ENCODE measurements at regions not wholly inside any gene's neighbourhood (a gene's known extent, or its start where the extent isn't known, plus 50 kb on each side); places are given as distances from the start of the nearest gene placed in this dataset.

GRCh38 chr3:16658004-16658924 is 53.0 kb upstream of the DAZL start:
- in situ Hi-C loops (cut with MboI; ENCODE audit: low pct_ligation_motif_present in 1 of 4, low pct_unique_long_range_greater_than_20kb in 1 of 4, low sequenced_read_pairs in 3 of 4), result no loop called here
- 53 to 92% methylated on average over 2 to 8 of the region's 8 CpGs for WGBS, 2 donors (ENCODE audit: low coverage in 1 of 2)

GRCh38 chr3:16658925-16659793 is 53.9 kb upstream of the DAZL start:
- Histone ChIP-seq H3K36me3 (no peaks in the 10 kb centered on the region), H3K27ac (no peak overlapping the region), H3K4me3 (no peak overlapping the region), H3K27me3 (no peaks in the 10 kb centered on the region), H3K9me3 (no peaks in the 10 kb centered on the region), H3K4me1 (no peaks in the 10 kb centered on the region)
- TF ChIP-seq CTCF (IDR thresholded peaks at IDR 0.05) (no peak), EP300 (IDR thresholded peaks at IDR 0.05; ENCODE audit: low read depth) (no peak), POLR2AphosphoS5 (IDR thresholded peaks at IDR 0.05) (no peak), POLR2A (IDR thresholded peaks at IDR 0.05) (no peak)
- in situ Hi-C loops (cut with MboI; ENCODE audit: low pct_ligation_motif_present in 1 of 4, low pct_unique_long_range_greater_than_20kb in 1 of 4, low sequenced_read_pairs in 3 of 4) (no loop called here), intact Hi-C loops (cut with DNase I; ENCODE audit: low total_unique reads) (no loop called here)
- WGBS, 2 donors (ENCODE audit: low coverage in 1 of 2), result 86 to 87% methylated on average over 3 of the region's 3 CpGs
- DNase-seq, result no peak

More at GRCh38 chr3:16658004-16658924, 53.0 kb upstream of the DAZL start:
- Histone ChIP-seq H3K27me3 (no peaks in the 10 kb centered on the region), H3K4me3 (no peak overlapping the region), H3K9me3 (no peaks in the 10 kb centered on the region), H3K36me3 (no peaks in the 10 kb centered on the region), H3K27ac (no peak overlapping the region), H3K4me1 (no peaks in the 10 kb centered on the region)
- intact Hi-C loops (cut with DNase I; ENCODE audit: low total_unique reads), result no loop called here
- TF ChIP-seq CTCF (IDR thresholded peaks at IDR 0.05) (no peak), EP300 (IDR thresholded peaks at IDR 0.05; ENCODE audit: low read depth) (no peak), POLR2A (IDR thresholded peaks at IDR 0.05) (no peak)
- DNase-seq, result no peak

GRCh38 chr3:16663854-16664712 is 58.9 kb upstream of the DAZL start:
- in situ Hi-C loops (cut with MboI; ENCODE audit: low pct_ligation_motif_present in 1 of 4, low pct_unique_long_range_greater_than_20kb in 1 of 4, low sequenced_read_pairs in 3 of 4) (no loop called here), intact Hi-C loops (cut with DNase I; ENCODE audit: low total_unique reads) (no loop called here)
- Histone ChIP-seq H3K4me1 (peaks cover 0 to 6% (median 3%) of the 10 kb centered on the region in 4 donors), H3K4me3 (no peak overlapping the region), H3K9me3 (no peaks in the 10 kb centered on the region), H3K27ac (no peak overlapping the region), H3K36me3 (no peaks in the 10 kb centered on the region), H3K27me3 (peaks cover 2% of the 10 kb centered on the region)
- 78 to 83% methylated on average over 4 to 8 of the region's 8 CpGs for WGBS, 2 donors (ENCODE audit: low coverage in 1 of 2)
- DNase-seq, result no peak
- TF ChIP-seq POLR2AphosphoS5 (IDR thresholded peaks at IDR 0.05), result no peak
- no peak for TF ChIP-seq EP300 (IDR thresholded peaks at IDR 0.05; ENCODE audit: low read depth)

- TF ChIP-seq POLR2AphosphoS5 (IDR thresholded peaks at IDR 0.05), result peak in 2 of 3 donors; percentile 20 to 38
- TF ChIP-seq POLR2A (IDR thresholded peaks at IDR 0.05), result no peak
- Histone ChIP-seq H3K9me3 (no peaks in the 10 kb centered on the region), H3K27me3 (peaks cover 2% of the 10 kb centered on the region), H3K4me3 (no peak overlapping the region), H3K4me1 (peaks cover 0 to 6% (median 3%) of the 10 kb centered on the region in 4 donors), H3K36me3 (no peaks in the 10 kb centered on the region), H3K27ac (peak overlapping the region; percentile 33 to 72 (median 59))
- 22% methylated on average over 2 to 6 of the region's 6 CpGs for WGBS, 2 donors (ENCODE audit: low coverage in 1 of 2)
- intact Hi-C loops (cut with DNase I; ENCODE audit: low total_unique reads), result no loop called here
- in situ Hi-C loops (cut with MboI; ENCODE audit: low pct_ligation_motif_present in 1 of 4, low pct_unique_long_range_greater_than_20kb in 1 of 4, low sequenced_read_pairs in 3 of 4), result no loop called here
- DNase-seq, result peak; percentile 52
Measured at GRCh38 chr3:16665282-16665741, 60.1 kb upstream of the DAZL start.

All from transverse colon (tissue), 4 donors.